ENCODE measurements at regions not wholly inside any gene's neighbourhood (a gene's known extent, or its start where the extent isn't known, plus 50 kb on each side); places are given as distances from the start of the nearest gene placed in this dataset.

DNA sequence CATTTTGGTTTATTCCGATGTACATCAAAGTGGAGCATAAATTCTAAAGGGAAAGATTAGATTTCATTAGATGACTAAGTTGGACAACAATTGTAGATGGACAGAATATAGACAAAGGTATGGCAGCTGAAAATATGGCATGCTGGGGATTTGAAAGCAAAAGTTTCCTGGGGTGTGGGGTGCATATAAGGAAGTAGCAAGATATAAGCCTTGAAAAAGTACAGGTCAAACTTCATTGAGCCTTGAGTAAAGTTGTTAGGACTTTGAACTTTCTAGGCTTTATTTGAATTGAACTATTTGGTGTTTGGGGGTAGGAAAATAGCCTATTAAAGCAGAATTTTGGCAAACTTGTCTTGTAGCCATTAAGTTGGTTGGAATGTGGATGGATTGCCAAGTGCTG is 75.8 kb upstream of the KCNJ16 start:
- Histone ChIP-seq H3K27me3 (ENCODE audit: insufficient read depth, low read length) (no peaks in the 10 kb centered on the region), H2BK120ac (ENCODE audit: insufficient read depth, low read length, poor library complexity) (no peak overlapping the region), H4K8ac (ENCODE audit: low read depth, low read length) (no peak overlapping the region), H2AFZ (ENCODE audit: insufficient read depth, low read length, poor library complexity) (no peak overlapping the region), H2AK5ac (ENCODE audit: low read length) (no peak overlapping the region), H3K79me1 (ENCODE audit: low read length) (no peaks in the 10 kb centered on the region), H2BK5ac (ENCODE audit: low read depth, low read length, poor library complexity) (no peak overlapping the region), H3K18ac (ENCODE audit: low read length) (no peak overlapping the region), H4K12ac (ENCODE audit: low read depth, low read length) (no peak overlapping the region), H3K27ac (ENCODE audit: low read depth, low read length) (no peak overlapping the region), H3K23ac (ENCODE audit: low read length) (no peak overlapping the region), H3K14ac (ENCODE audit: low read length) (no peak overlapping the region), H4K91ac (ENCODE audit: low read depth, low read length) (no peak overlapping the region), H3K4me1 (ENCODE audit: control insufficient read depth in 1 of 2, insufficient read depth in 2 of 2, low read length in 2 of 2) (no peaks in the 10 kb centered on the region), H3K9ac (ENCODE audit: low read length) (no peak overlapping the region), H3K4me2 (ENCODE audit: low read length) (no peak overlapping the region), H2BK12ac (ENCODE audit: low read length) (no peak overlapping the region), H3K79me2 (ENCODE audit: control insufficient read depth, insufficient read depth, low read length, poor library complexity) (no peaks in the 10 kb centered on the region), H3K4ac (ENCODE audit: low read depth, low read length) (no peak overlapping the region), H3K9me3 (ENCODE audit: insufficient read depth, low read depth, low read length) (no peaks in the 10 kb centered on the region), H3K36me3 (ENCODE audit: control insufficient read depth in 1 of 2, insufficient read depth in 2 of 2, low read length in 2 of 2) (no peaks in the 10 kb centered on the region), H3K4me3 (ENCODE audit: low read depth, low read length) (no peak overlapping the region)
- DNase-seq: no peak
- no CpG with 5 or more reads among the region's 1 CpG for WGBS (ENCODE audit: extremely low coverage, insufficient coverage, insufficient read length)

GRCh38 chr17:70006159-70006558 is 68.9 kb upstream of the KCNJ16 start:
- peak in 1 of 2 donors; percentile 14 for DNase-seq
- Histone ChIP-seq H4K12ac (ENCODE audit: low read depth, low read length) (no peak overlapping the region), H3K9ac (ENCODE audit: low read length) (no peak overlapping the region), H3K27ac (ENCODE audit: low read depth, low read length) (no peak overlapping the region), H4K91ac (ENCODE audit: low read depth, low read length) (no peak overlapping the region), H2BK5ac (ENCODE audit: low read depth, low read length, poor library complexity) (no peak overlapping the region), H3K18ac (ENCODE audit: low read length) (no peak overlapping the region), H2BK120ac (ENCODE audit: insufficient read depth, low read length, poor library complexity) (no peak overlapping the region), H3K79me1 (ENCODE audit: low read length) (no peaks in the 10 kb centered on the region), H3K79me2 (ENCODE audit: control insufficient read depth, insufficient read depth, low read length, poor library complexity) (no peaks in the 10 kb centered on the region), H3K36me3 (ENCODE audit: control insufficient read depth in 1 of 2, insufficient read depth in 2 of 2, low read length in 2 of 2) (no peaks in the 10 kb centered on the region), H3K23ac (ENCODE audit: low read length) (no peak overlapping the region), H4K8ac (ENCODE audit: low read depth, low read length) (no peak overlapping the region), H2BK12ac (ENCODE audit: low read length) (no peak overlapping the region), H3K27me3 (ENCODE audit: insufficient read depth, low read length) (no peaks in the 10 kb centered on the region), H3K4me2 (ENCODE audit: low read length) (no peak overlapping the region), H2AFZ (ENCODE audit: insufficient read depth, low read length, poor library complexity) (no peak overlapping the region), H3K4me3 (ENCODE audit: low read depth, low read length) (no peak overlapping the region), H3K9me3 (ENCODE audit: insufficient read depth, low read depth, low read length) (peaks cover 2% of the 10 kb centered on the region), H3K4ac (ENCODE audit: low read depth, low read length) (no peak overlapping the region), H3K14ac (ENCODE audit: low read length) (no peak overlapping the region), H2AK5ac (ENCODE audit: low read length) (no peak overlapping the region), H3K4me1 (ENCODE audit: control insufficient read depth in 1 of 2, insufficient read depth in 2 of 2, low read length in 2 of 2) (no peaks in the 10 kb centered on the region)
- no CpG with 5 or more reads among the region's 4 CpGs for WGBS (ENCODE audit: extremely low coverage, insufficient coverage, insufficient read length)

- no peak overlapping the region for H2BK12ac ChIP-seq (ENCODE audit: low read length)
- WGBS (ENCODE audit: extremely low coverage, insufficient coverage, insufficient read length): no CpG with 5 or more reads among the region's 1 CpG
- H3K4me2 ChIP-seq (ENCODE audit: low read length): no peak overlapping the region
- H3K27ac ChIP-seq (ENCODE audit: low read depth, low read length): no peak overlapping the region
- no peaks in the 10 kb centered on the region for H3K79me1 ChIP-seq (ENCODE audit: low read length)
- H3K4ac ChIP-seq (ENCODE audit: low read depth, low read length): no peak overlapping the region
- no peak overlapping the region for H3K4me3 ChIP-seq (ENCODE audit: low read depth, low read length)
- no peak overlapping the region for H2BK5ac ChIP-seq (ENCODE audit: low read depth, low read length, poor library complexity)
- no peak for DNase-seq
- H3K9ac ChIP-seq (ENCODE audit: low read length): no peak overlapping the region
- H3K18ac ChIP-seq (ENCODE audit: low read length): no peak overlapping the region
- no peak overlapping the region for H2AFZ ChIP-seq (ENCODE audit: insufficient read depth, low read length, poor library complexity)
- no peak overlapping the region for H4K91ac ChIP-seq (ENCODE audit: low read depth, low read length)
- H3K14ac ChIP-seq (ENCODE audit: low read length): no peak overlapping the region
- H3K9me3 ChIP-seq (ENCODE audit: insufficient read depth, low read depth, low read length): peaks cover 2% of the 10 kb centered on the region
- no peaks in the 10 kb centered on the region for H3K27me3 ChIP-seq (ENCODE audit: insufficient read depth, low read length)
- H2BK120ac ChIP-seq (ENCODE audit: insufficient read depth, low read length, poor library complexity): no peak overlapping the region
- H4K8ac ChIP-seq (ENCODE audit: low read depth, low read length): no peak overlapping the region
- no peaks in the 10 kb centered on the region for H3K36me3 ChIP-seq (ENCODE audit: control insufficient read depth in 1 of 2, insufficient read depth in 2 of 2, low read length in 2 of 2)
- H3K4me1 ChIP-seq (ENCODE audit: control insufficient read depth in 1 of 2, insufficient read depth in 2 of 2, low read length in 2 of 2): no peaks in the 10 kb centered on the region
- H3K23ac ChIP-seq (ENCODE audit: low read length): no peak overlapping the region
- no peaks in the 10 kb centered on the region for H3K79me2 ChIP-seq (ENCODE audit: control insufficient read depth, insufficient read depth, low read length, poor library complexity)
- H2AK5ac ChIP-seq (ENCODE audit: low read length): no peak overlapping the region
- no peak overlapping the region for H4K12ac ChIP-seq (ENCODE audit: low read depth, low read length)
Observed at GRCh38 chr17:70011750-70012149, 63.3 kb upstream of the KCNJ16 start.

DNA sequence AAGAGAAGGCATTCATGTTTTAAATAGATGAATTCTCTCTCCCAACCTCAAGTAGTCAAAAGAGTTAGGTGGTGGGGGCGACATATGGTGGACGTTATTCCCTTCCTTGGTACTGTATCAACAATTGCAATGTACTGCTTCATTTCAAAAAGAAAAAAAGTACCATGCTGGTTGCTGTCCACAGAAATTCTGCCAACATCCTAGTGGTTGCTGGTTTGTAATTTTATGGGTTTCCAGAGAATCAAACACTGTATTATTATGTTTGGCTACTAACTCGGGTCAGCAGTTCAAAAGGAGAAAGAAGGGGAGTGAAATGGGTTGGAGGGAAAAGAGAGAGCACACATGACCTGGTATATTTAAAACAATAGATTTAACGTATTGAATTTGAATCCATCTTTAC is 61.1 kb upstream of the KCNJ16 start:
- Histone ChIP-seq H3K36me3 (ENCODE audit: control insufficient read depth in 1 of 2, insufficient read depth in 2 of 2, low read length in 2 of 2) (no peaks in the 10 kb centered on the region), H2BK5ac (ENCODE audit: low read depth, low read length, poor library complexity) (no peak overlapping the region), H2BK120ac (ENCODE audit: insufficient read depth, low read length, poor library complexity) (no peak overlapping the region), H3K27ac (ENCODE audit: low read depth, low read length) (no peak overlapping the region), H4K8ac (ENCODE audit: low read depth, low read length) (no peak overlapping the region), H3K4me1 (ENCODE audit: control insufficient read depth in 1 of 2, insufficient read depth in 2 of 2, low read length in 2 of 2) (no peaks in the 10 kb centered on the region), H3K27me3 (ENCODE audit: insufficient read depth, low read length) (no peaks in the 10 kb centered on the region), H3K79me2 (ENCODE audit: control insufficient read depth, insufficient read depth, low read length, poor library complexity) (no peaks in the 10 kb centered on the region), H3K9ac (ENCODE audit: low read length) (no peak overlapping the region), H2AK5ac (ENCODE audit: low read length) (no peak overlapping the region), H3K23ac (ENCODE audit: low read length) (no peak overlapping the region), H3K9me3 (ENCODE audit: insufficient read depth, low read depth, low read length) (peaks cover 2% of the 10 kb centered on the region), H3K4me3 (ENCODE audit: low read depth, low read length) (no peak overlapping the region), H3K14ac (ENCODE audit: low read length) (no peak overlapping the region), H3K4me2 (ENCODE audit: low read length) (no peak overlapping the region), H2BK12ac (ENCODE audit: low read length) (no peak overlapping the region), H2AFZ (ENCODE audit: insufficient read depth, low read length, poor library complexity) (no peak overlapping the region), H4K12ac (ENCODE audit: low read depth, low read length) (no peak overlapping the region), H3K79me1 (ENCODE audit: low read length) (no peaks in the 10 kb centered on the region), H4K91ac (ENCODE audit: low read depth, low read length) (no peak overlapping the region), H3K18ac (ENCODE audit: low read length) (no peak overlapping the region), H3K4ac (ENCODE audit: low read depth, low read length) (no peak overlapping the region)
- no CpG with 5 or more reads among the region's 4 CpGs for whole genome bisulfite sequencing (ENCODE audit: extremely low coverage, insufficient coverage, insufficient read length)
- DNase-seq: no peak
